H4 (cell line): ENCODE measurements at regions not wholly inside any gene's neighbourhood (a gene's known extent, or its start where the extent isn't known, plus 50 kb on each side); places are given as distances from the start of the nearest gene placed in this dataset.
A peak's percentile ranks its signal among the peaks of the same experiment; 100 is the strongest.

ENCODE experiments used
- DNase-seq: peaks from one replicate; pipeline ENCODE4 v3.0.0-alpha.2; 2015; ENCODE audit warnings: low spot score

- no peak for DNase-seq
Measured at GRCh38 chr6:140601021-140601808, 1226.8 kb upstream of the CITED2 start.

GRCh38 chr6:140599916-140600315 lies 1225.5 kb upstream of the CITED2 start:
- DNase-seq = no peak

- no peak for DNase-seq
Measured at GRCh38 chr6:140597181-140597580, 1222.7 kb upstream of the CITED2 start.

GRCh38 chr6:140594806-140595128 lies 1220.3 kb upstream of the CITED2 start:
- no peak for DNase-seq

- DNase-seq = no peak
Measured at GRCh38 chr6:140592877-140593276, 1218.4 kb upstream of the CITED2 start.

GRCh38 chr6:140590641-140591040 lies 1216.2 kb upstream of the CITED2 start:
- no peak for DNase-seq

- DNase-seq = no peak
Measured at GRCh38 chr6:140586426-140587061, 1212.1 kb upstream of the CITED2 start.

GRCh38 chr6:140581601-140582000 lies 1207.2 kb upstream of the CITED2 start:
- DNase-seq = no peak

GRCh38 chr6:140579918-140580317 lies 1205.5 kb upstream of the CITED2 start:
- no peak for DNase-seq

GRCh38 chr6:140576004-140576555 lies 1201.6 kb upstream of the CITED2 start:
- no peak for DNase-seq

- no peak for DNase-seq
Measured at GRCh38 chr6:140572867-140573266, 1198.4 kb upstream of the CITED2 start.

GRCh38 chr6:140572129-140572528 lies 1197.7 kb upstream of the CITED2 start:
- DNase-seq = peak; percentile 88

GRCh38 chr6:140571145-140571544 lies 1196.7 kb upstream of the CITED2 start:
- DNase-seq = no peak

GRCh38 chr6:140567466-140567865 lies 1193.0 kb upstream of the CITED2 start:
- no peak for DNase-seq

- DNase-seq = no peak
Measured at GRCh38 chr6:140566781-140567277, 1192.4 kb upstream of the CITED2 start.

GRCh38 chr6:140563728-140564127 lies 1189.3 kb upstream of the CITED2 start:
- no peak for DNase-seq

GRCh38 chr6:140561701-140562100 lies 1187.3 kb upstream of the CITED2 start:
- DNase-seq = no peak

GRCh38 chr6:140560671-140561070 lies 1186.2 kb upstream of the CITED2 start:
- no peak for DNase-seq

- DNase-seq = no peak
Measured at GRCh38 chr6:140559458-140559857, 1185.0 kb upstream of the CITED2 start.

GRCh38 chr6:140554421-140554820 lies 1180.0 kb upstream of the CITED2 start:
- DNase-seq = no peak

GRCh38 chr6:140548366-140548765 lies 1173.9 kb upstream of the CITED2 start:
- DNase-seq = no peak

GRCh38 chr6:140546640-140547039 lies 1172.2 kb upstream of the CITED2 start:
- DNase-seq = peak; percentile 6

GRCh38 chr6:140544431-140544830 lies 1170.0 kb upstream of the CITED2 start:
- no peak for DNase-seq
